ENCODE measurements at regions not wholly inside any gene's neighbourhood (a gene's known extent, or its start where the extent isn't known, plus 50 kb on each side); places are given as distances from the start of the nearest gene placed in this dataset.

GRCh38 chr2:39603436-39603835 is 62.3 kb upstream of the TMEM178A start:
- TF ChIP-seq CTCF (IDR thresholded peaks at IDR 0.05; ENCODE audit: control insufficient read depth, insufficient read depth, low read depth, low read length, missing control alignments): no peak
- DNase-seq (ENCODE audit: low read depth): peak; percentile 55

GRCh38 chr2:39604866-39605265 is 60.9 kb upstream of the TMEM178A start:
- no peak overlapping the region for H3K4me3 ChIP-seq (ENCODE audit: control insufficient read depth, low read depth, low read length)
- no peak for TF ChIP-seq CTCF (IDR thresholded peaks at IDR 0.05; ENCODE audit: control insufficient read depth, insufficient read depth, low read depth, low read length, missing control alignments)
- no peak for DNase-seq (ENCODE audit: low read depth)

More at GRCh38 chr2:39603436-39603835, 62.3 kb upstream of the TMEM178A start:
- H3K4me3 ChIP-seq (ENCODE audit: control insufficient read depth, low read depth, low read length): no peak overlapping the region

DNA sequence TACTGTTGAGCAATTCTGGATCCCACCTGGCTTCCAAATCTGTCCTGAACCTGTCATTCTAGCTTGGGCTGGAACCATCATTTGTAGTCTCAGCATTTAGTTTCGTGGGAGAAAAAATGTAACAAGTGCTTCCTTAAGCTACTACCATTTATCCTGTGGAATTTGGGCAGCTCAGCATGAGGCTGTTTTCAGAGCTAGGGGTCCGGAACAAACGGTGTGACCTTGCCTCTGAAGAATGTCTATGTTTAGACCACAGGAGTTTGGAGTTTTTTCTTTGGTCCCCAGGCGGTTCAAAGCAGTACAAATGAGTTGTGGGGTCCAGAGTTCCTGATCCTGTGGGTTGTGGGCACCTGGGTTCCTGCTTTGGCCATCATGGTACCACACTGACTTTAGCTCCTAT is 59.1 kb upstream of the TMEM178A start:
- no peak for TF ChIP-seq CTCF (IDR thresholded peaks at IDR 0.05; ENCODE audit: control insufficient read depth, insufficient read depth, low read depth, low read length, missing control alignments)
- no peak overlapping the region for H3K4me3 ChIP-seq (ENCODE audit: control insufficient read depth, low read depth, low read length)
- no peak for DNase-seq (ENCODE audit: low read depth)

DNA sequence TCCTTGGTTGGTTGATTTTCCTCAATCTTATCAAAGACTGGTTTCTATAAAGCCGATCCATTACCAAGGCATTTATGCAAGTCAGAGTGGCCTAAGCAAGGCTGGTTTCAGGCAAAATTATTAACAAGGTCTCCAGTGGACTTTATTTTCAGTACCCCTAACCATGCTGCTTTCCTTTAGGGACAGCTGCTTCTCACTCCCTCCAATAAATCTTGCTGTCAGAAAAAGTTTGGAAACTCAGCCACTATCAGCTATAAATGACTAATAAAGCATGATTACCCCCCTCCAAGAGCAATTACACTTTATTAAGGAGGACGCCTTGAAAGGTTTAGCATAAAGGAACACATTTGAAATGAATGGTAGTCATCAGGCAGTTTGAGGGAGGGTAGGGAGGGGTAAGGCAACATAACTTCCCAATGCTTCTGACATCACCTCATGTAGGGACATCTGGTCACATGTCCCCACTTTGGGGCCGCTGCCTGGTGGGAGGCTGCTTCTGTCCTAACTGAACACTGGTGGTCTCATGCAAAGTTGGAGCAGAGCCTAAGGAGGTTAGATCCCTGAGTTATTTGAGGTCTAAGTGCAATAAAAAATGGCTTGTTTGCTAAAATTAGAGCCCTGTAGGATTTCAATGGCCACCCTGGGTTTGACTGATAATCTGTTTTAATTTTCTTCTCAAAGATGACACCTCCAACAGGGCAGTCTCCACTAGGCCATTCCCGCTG is 58.0 kb upstream of the TMEM178A start:
- no peak for TF ChIP-seq CTCF (IDR thresholded peaks at IDR 0.05; ENCODE audit: control insufficient read depth, insufficient read depth, low read depth, low read length, missing control alignments)
- no peak overlapping the region for H3K4me3 ChIP-seq (ENCODE audit: control insufficient read depth, low read depth, low read length)
- no peak for DNase-seq (ENCODE audit: low read depth)

DNA sequence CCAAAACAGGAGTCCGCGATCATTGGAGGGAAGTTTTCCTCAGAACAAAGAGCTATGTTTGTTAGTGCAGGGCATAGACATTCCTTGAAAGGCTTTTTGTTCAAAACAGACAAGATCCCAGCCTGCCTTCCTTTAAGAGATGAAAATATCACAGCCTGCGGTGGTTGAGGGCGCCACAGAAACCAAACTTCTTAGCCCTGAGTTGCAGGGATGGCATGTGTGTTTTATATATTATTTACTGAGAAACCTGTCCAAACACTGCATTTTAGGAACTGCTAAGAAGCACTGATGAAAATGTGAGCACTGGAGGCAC is 57.5 kb upstream of the TMEM178A start:
- no peak for DNase-seq (ENCODE audit: low read depth)
- no peak overlapping the region for H3K4me3 ChIP-seq (ENCODE audit: control insufficient read depth, low read depth, low read length)
- TF ChIP-seq CTCF (IDR thresholded peaks at IDR 0.05; ENCODE audit: control insufficient read depth, insufficient read depth, low read depth, low read length, missing control alignments): no peak

- no peak for TF ChIP-seq CTCF (IDR thresholded peaks at IDR 0.05; ENCODE audit: control insufficient read depth, insufficient read depth, low read depth, low read length, missing control alignments)
- DNase-seq (ENCODE audit: low read depth): no peak
- H3K4me3 ChIP-seq (ENCODE audit: control insufficient read depth, low read depth, low read length): no peak overlapping the region
Measured at GRCh38 chr2:39608686-39609441, 56.9 kb upstream of the TMEM178A start.

All from AG09309 (cell line).